ENCODE measurements at regions not wholly inside any gene's neighbourhood (a gene's known extent, or its start where the extent isn't known, plus 50 kb on each side); places are given as distances from the start of the nearest gene placed in this dataset.

DNA sequence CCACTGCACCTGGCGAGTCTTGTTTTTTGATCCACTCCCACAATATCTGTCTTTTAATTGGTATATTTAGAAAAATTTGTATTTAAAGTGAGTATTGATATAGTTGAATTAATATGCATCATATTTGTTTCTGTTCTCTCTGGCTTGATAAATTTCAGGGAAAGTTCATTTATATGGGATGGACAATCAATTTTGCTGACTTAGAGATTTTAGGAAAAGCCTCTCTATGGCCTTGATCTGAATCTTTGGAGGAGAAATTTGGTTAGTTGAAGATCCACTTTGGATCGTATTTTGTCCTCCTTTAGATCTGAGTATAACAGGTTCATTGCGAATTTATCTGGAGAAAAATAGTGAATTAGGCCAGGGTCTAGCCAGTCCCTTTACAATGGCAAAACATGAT, 67.2 kb downstream of the SPRY2 start:
- H3K27me3 ChIP-seq (ENCODE audit: control insufficient read depth in 3 of 3, insufficient read depth in 3 of 3, low read depth in 1 of 3, low read length in 3 of 3): no peaks in the 10 kb centered on the region
- no peak overlapping the region for H3K23ac ChIP-seq (ENCODE audit: low read depth, low read length, poor library complexity)
- no peak overlapping the region for H2BK5ac ChIP-seq (ENCODE audit: low read length)
- no peak overlapping the region for H2BK12ac ChIP-seq (ENCODE audit: low read length)
- H3K4ac ChIP-seq (ENCODE audit: low read length): no peak overlapping the region
- H3K4me1 ChIP-seq (ENCODE audit: control insufficient read depth in 2 of 2, insufficient read depth in 1 of 2, low read depth in 1 of 2, low read length in 2 of 2): peaks cover 7 to 28% of the 10 kb centered on the region in 2 donors
- no peak overlapping the region for H2AFZ ChIP-seq (ENCODE audit: low read length)
- no peak overlapping the region for H3K18ac ChIP-seq (ENCODE audit: low read length)
- H4K91ac ChIP-seq (ENCODE audit: low read depth, low read length, poor library complexity): no peak overlapping the region
- no peak overlapping the region for H3K14ac ChIP-seq (ENCODE audit: low read length)
- DNase-seq (ENCODE audit: low spot score): no peak
- H4K8ac ChIP-seq (ENCODE audit: low read depth, low read length): no peak overlapping the region
- no peak overlapping the region for H2BK15ac ChIP-seq (ENCODE audit: low read length)
- no peak overlapping the region for H3K9ac ChIP-seq (ENCODE audit: low read depth, low read length, poor library complexity)
- H3K36me3 ChIP-seq (replicated peaks in 1 of 2; ENCODE audit: control insufficient read depth in 2 of 2, insufficient read depth in 2 of 2, low read length in 2 of 2): no peaks in the 10 kb centered on the region
- no peak overlapping the region for H3K4me2 ChIP-seq (ENCODE audit: insufficient read depth, low read length, poor library complexity, severe bottlenecking)
- WGBS, 2 donors (ENCODE audit: extremely low coverage in 2 of 2, insufficient read length in 2 of 2, insufficient replicate concordance in 1 of 2): no CpG with 5 or more reads among the region's 3 CpGs
- H3K4me3 ChIP-seq (ENCODE audit: low read length in 2 of 2): no peak overlapping the region
- H3K27ac ChIP-seq (replicated peaks; ENCODE audit: low read length): no peak overlapping the region
- H3K9me3 ChIP-seq (replicated peaks in 1 of 2; ENCODE audit: control insufficient read depth in 2 of 2, insufficient read depth in 1 of 2, low read depth in 1 of 2, low read length in 2 of 2): peaks cover 0 to 16% of the 10 kb centered on the region in 2 donors
- H3K79me1 ChIP-seq (ENCODE audit: low read depth, low read length): peaks cover under 1% of the 10 kb centered on the region
- H2BK120ac ChIP-seq (ENCODE audit: low read depth, low read length): no peak overlapping the region
- H2AK5ac ChIP-seq (ENCODE audit: low read depth, low read length): no peak overlapping the region

DNA sequence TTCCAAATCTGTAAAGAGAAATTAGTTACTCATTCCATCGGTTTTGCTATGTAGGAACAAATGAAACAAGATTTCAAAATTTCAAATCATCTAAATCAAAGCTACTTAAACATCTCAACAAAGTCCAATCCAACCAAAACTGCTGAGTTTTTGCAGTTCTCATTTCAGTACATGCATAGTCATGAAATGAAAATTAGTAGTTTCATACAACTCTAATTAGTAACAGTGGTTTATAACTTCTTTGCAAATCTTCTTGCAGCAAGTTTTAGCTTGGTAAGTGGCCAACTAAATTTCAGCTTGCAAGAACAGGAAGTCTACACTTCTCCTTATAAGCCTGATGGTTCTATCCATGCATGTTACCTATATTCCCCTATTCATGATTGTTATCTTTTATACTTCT, 75.6 kb downstream of the SPRY2 start:
- H2BK5ac ChIP-seq (ENCODE audit: low read length): no peak overlapping the region
- H2BK120ac ChIP-seq (ENCODE audit: low read depth, low read length): no peak overlapping the region
- no peak overlapping the region for H3K9ac ChIP-seq (ENCODE audit: low read depth, low read length, poor library complexity)
- H3K23ac ChIP-seq (ENCODE audit: low read depth, low read length, poor library complexity): no peak overlapping the region
- H3K4me1 ChIP-seq (ENCODE audit: control insufficient read depth in 2 of 2, insufficient read depth in 1 of 2, low read depth in 1 of 2, low read length in 2 of 2): no peaks in the 10 kb centered on the region
- no peaks in the 10 kb centered on the region for H3K36me3 ChIP-seq (replicated peaks in 1 of 2; ENCODE audit: control insufficient read depth in 2 of 2, insufficient read depth in 2 of 2, low read length in 2 of 2)
- H2AK5ac ChIP-seq (ENCODE audit: low read depth, low read length): no peak overlapping the region
- no peak overlapping the region for H3K27ac ChIP-seq (replicated peaks; ENCODE audit: low read length)
- H3K4me2 ChIP-seq (ENCODE audit: insufficient read depth, low read length, poor library complexity, severe bottlenecking): no peak overlapping the region
- DNase-seq (ENCODE audit: low spot score): no peak
- H4K91ac ChIP-seq (ENCODE audit: low read depth, low read length, poor library complexity): no peak overlapping the region
- no peak overlapping the region for H3K4ac ChIP-seq (ENCODE audit: low read length)
- H3K27me3 ChIP-seq (ENCODE audit: control insufficient read depth in 3 of 3, insufficient read depth in 3 of 3, low read depth in 1 of 3, low read length in 3 of 3): no peaks in the 10 kb centered on the region
- H3K9me3 ChIP-seq (replicated peaks in 1 of 2; ENCODE audit: control insufficient read depth in 2 of 2, insufficient read depth in 1 of 2, low read depth in 1 of 2, low read length in 2 of 2): peaks cover 0 to 4% of the 10 kb centered on the region in 2 donors
- no peak overlapping the region for H4K8ac ChIP-seq (ENCODE audit: low read depth, low read length)
- no peak overlapping the region for H2AFZ ChIP-seq (ENCODE audit: low read length)
- H2BK15ac ChIP-seq (ENCODE audit: low read length): no peak overlapping the region
- no peak overlapping the region for H3K14ac ChIP-seq (ENCODE audit: low read length)
- no peak overlapping the region for H3K4me3 ChIP-seq (ENCODE audit: low read length in 2 of 2)
- no peak overlapping the region for H2BK12ac ChIP-seq (ENCODE audit: low read length)
- H3K79me1 ChIP-seq (ENCODE audit: low read depth, low read length): no peaks in the 10 kb centered on the region
- no peak overlapping the region for H3K18ac ChIP-seq (ENCODE audit: low read length)
- no CpG with 5 or more reads among the region's 1 CpG for WGBS, 2 donors (ENCODE audit: extremely low coverage in 2 of 2, insufficient read length in 2 of 2, insufficient replicate concordance in 1 of 2)

DNA sequence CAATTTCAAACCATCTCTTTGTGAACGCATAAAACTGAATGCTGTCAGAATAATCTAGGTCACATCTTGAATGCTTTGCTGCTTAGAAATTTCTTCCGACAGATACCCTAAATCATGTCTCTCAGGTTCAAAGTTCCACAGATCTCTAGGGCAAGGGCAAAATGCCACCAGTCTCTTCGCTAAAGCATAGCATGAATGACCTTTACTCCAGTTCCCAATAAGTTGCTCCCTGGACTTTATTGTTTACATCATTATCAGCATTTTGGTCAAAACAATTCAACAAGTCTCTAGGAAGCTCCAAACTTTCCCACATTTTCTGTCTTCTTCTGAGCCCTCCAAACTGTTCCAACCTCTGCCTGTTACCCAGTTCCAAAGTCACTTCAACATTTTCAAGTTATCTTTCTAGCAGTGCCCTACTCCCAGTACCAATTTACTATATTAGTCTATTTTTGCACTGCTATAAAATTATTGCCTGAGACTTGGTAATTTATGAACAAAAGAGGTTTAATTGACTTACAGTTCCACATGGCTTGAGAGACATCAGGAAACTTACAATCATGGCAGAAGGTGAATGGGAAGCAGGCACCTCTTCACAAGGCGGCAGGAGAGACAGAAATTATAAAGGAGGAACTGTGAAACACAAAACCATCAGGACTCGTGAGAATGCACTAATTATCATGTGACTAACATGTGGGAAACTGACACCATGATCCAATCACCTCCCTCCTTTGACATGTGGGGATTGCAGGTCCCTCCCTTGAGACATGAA, 77.0 kb downstream of the SPRY2 start:
- H3K18ac ChIP-seq (ENCODE audit: low read length): no peak overlapping the region
- no peak overlapping the region for H3K27ac ChIP-seq (replicated peaks; ENCODE audit: low read length)
- no peaks in the 10 kb centered on the region for H3K79me1 ChIP-seq (ENCODE audit: low read depth, low read length)
- H3K4me1 ChIP-seq (ENCODE audit: control insufficient read depth in 2 of 2, insufficient read depth in 1 of 2, low read depth in 1 of 2, low read length in 2 of 2): no peaks in the 10 kb centered on the region
- H4K8ac ChIP-seq (ENCODE audit: low read depth, low read length): no peak overlapping the region
- H3K27me3 ChIP-seq (ENCODE audit: control insufficient read depth in 3 of 3, insufficient read depth in 3 of 3, low read depth in 1 of 3, low read length in 3 of 3): no peaks in the 10 kb centered on the region
- H2BK5ac ChIP-seq (ENCODE audit: low read length): no peak overlapping the region
- H3K4ac ChIP-seq (ENCODE audit: low read length): no peak overlapping the region
- H3K36me3 ChIP-seq (replicated peaks in 1 of 2; ENCODE audit: control insufficient read depth in 2 of 2, insufficient read depth in 2 of 2, low read length in 2 of 2): no peaks in the 10 kb centered on the region
- no peak overlapping the region for H3K4me2 ChIP-seq (ENCODE audit: insufficient read depth, low read length, poor library complexity, severe bottlenecking)
- no peak overlapping the region for H2BK12ac ChIP-seq (ENCODE audit: low read length)
- H2BK15ac ChIP-seq (ENCODE audit: low read length): no peak overlapping the region
- no peak overlapping the region for H2BK120ac ChIP-seq (ENCODE audit: low read depth, low read length)
- H2AFZ ChIP-seq (ENCODE audit: low read length): no peak overlapping the region
- WGBS, 2 donors (ENCODE audit: extremely low coverage in 2 of 2, insufficient read length in 2 of 2, insufficient replicate concordance in 1 of 2): no CpG with 5 or more reads among the region's 5 CpGs
- DNase-seq (ENCODE audit: low spot score): no peak
- no peak overlapping the region for H3K9ac ChIP-seq (ENCODE audit: low read depth, low read length, poor library complexity)
- no peak overlapping the region for H3K23ac ChIP-seq (ENCODE audit: low read depth, low read length, poor library complexity)
- no peak overlapping the region for H3K14ac ChIP-seq (ENCODE audit: low read length)
- H3K4me3 ChIP-seq (ENCODE audit: low read length in 2 of 2): no peak overlapping the region
- no peak overlapping the region for H4K91ac ChIP-seq (ENCODE audit: low read depth, low read length, poor library complexity)
- peaks cover 2 to 4% of the 10 kb centered on the region in 2 donors for H3K9me3 ChIP-seq (replicated peaks in 1 of 2; ENCODE audit: control insufficient read depth in 2 of 2, insufficient read depth in 1 of 2, low read depth in 1 of 2, low read length in 2 of 2)
- no peak overlapping the region for H2AK5ac ChIP-seq (ENCODE audit: low read depth, low read length)

DNA sequence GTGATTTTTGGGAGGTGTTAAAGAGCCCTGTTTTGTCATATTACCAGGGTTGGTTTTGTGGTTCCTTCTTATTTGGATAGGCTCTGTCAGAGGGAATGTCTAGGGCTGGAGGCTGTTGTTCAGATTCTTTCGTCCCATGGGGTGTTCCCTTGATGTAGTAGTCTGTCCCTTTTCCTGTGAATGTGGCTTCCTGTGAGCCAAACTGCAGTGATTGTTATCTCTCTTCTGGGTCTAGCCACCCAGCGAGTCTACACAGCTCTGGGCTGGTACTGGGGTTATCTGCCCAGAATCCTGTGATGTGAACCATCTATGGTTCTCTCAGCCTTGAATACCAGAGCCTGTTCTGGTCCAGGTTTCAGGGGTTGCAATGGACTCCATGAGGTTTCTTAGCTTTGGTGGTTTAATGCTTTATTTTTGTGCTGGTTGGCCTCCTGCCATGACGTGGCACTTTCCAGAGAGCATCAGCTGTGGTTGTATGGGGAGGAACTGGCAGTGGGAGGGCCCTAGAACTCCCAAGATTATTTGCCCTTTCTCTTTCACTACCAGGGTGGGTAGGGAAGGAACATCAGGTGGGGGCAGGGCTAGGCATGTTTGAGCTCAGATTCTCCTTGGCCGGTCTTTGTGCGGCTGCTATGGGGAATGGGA, 78.8 kb downstream of the SPRY2 start:
- Histone ChIP-seq H4K8ac (ENCODE audit: low read depth, low read length) (no peak overlapping the region), H3K4me2 (ENCODE audit: insufficient read depth, low read length, poor library complexity, severe bottlenecking) (no peak overlapping the region), H3K4ac (ENCODE audit: low read length) (no peak overlapping the region), H3K36me3 (replicated peaks in 1 of 2; ENCODE audit: control insufficient read depth in 2 of 2, insufficient read depth in 2 of 2, low read length in 2 of 2) (no peaks in the 10 kb centered on the region), H2BK12ac (ENCODE audit: low read length) (no peak overlapping the region), H4K91ac (ENCODE audit: low read depth, low read length, poor library complexity) (no peak overlapping the region), H3K18ac (ENCODE audit: low read length) (no peak overlapping the region), H2BK5ac (ENCODE audit: low read length) (no peak overlapping the region), H2AK5ac (ENCODE audit: low read depth, low read length) (peak overlapping the region; percentile 5), H3K9ac (ENCODE audit: low read depth, low read length, poor library complexity) (no peak overlapping the region), H2AFZ (ENCODE audit: low read length) (no peak overlapping the region), H3K79me1 (ENCODE audit: low read depth, low read length) (no peaks in the 10 kb centered on the region), H3K27me3 (ENCODE audit: control insufficient read depth in 3 of 3, insufficient read depth in 3 of 3, low read depth in 1 of 3, low read length in 3 of 3) (no peaks in the 10 kb centered on the region), H3K14ac (ENCODE audit: low read length) (no peak overlapping the region), H3K23ac (ENCODE audit: low read depth, low read length, poor library complexity) (no peak overlapping the region), H3K9me3 (replicated peaks in 1 of 2; ENCODE audit: control insufficient read depth in 2 of 2, insufficient read depth in 1 of 2, low read depth in 1 of 2, low read length in 2 of 2) (peaks cover 2 to 4% of the 10 kb centered on the region in 2 donors), H3K4me1 (ENCODE audit: control insufficient read depth in 2 of 2, insufficient read depth in 1 of 2, low read depth in 1 of 2, low read length in 2 of 2) (no peaks in the 10 kb centered on the region), H2BK15ac (ENCODE audit: low read length) (no peak overlapping the region), H3K4me3 (ENCODE audit: low read length in 2 of 2) (no peak overlapping the region), H2BK120ac (ENCODE audit: low read depth, low read length) (no peak overlapping the region), H3K27ac (replicated peaks; ENCODE audit: low read length) (no peak overlapping the region)
- no CpG with 5 or more reads among the region's 5 CpGs for WGBS, 2 donors (ENCODE audit: extremely low coverage in 2 of 2, insufficient read length in 2 of 2, insufficient replicate concordance in 1 of 2)
- no peak for DNase-seq (ENCODE audit: low spot score)

Data from neuronal stem cell (in vitro differentiated cells).